IMR-90 (cell line): ENCODE measurements at regions not wholly inside any gene's neighbourhood (a gene's known extent, or its start where the extent isn't known, plus 50 kb on each side); places are given as distances from the start of the nearest gene placed in this dataset.

Experiments
- ATAC-seq: fragments of 200-7000 bp; cut with Tn5 transposase; 2 replicates; pipeline ENCODE4 v1.9.1; 2020; ENCODE audit warnings: low read depth, mild to moderate bottlenecking, moderate library complexity
- BruUV-seq: library from RNA; stranded (reverse); fragments of 400-500 nt; replicated peaks from 2 replicates; lab custom pipeline; 2021; lab: Mats Ljungman, UMichigan
- CTCF ChIA-PET: fragments of 300-600 bp; formaldehyde crosslinking; extraction: SDS; loops from one replicate; lab custom pipeline; 2021; ENCODE audit warnings: antibody characterized with exemption; lab: Yijun Ruan, JAX
- POLR2A ChIA-PET: fragments of 300-600 bp; sonication (Branson Sonifier 250); formaldehyde crosslinking; loops from one replicate; lab custom pipeline; 2022; ENCODE audit warnings: antibody characterized with exemption; ENCODE audit not compliant: unreplicated experiment; lab: Charles Lee
- DNase-seq: peaks from one replicate; pipeline ENCODE4 v3.0.0; 2013
- H2AFZ ChIP-seq: replicated peaks from 2 replicates; pipeline ENCODE3; 2013; ENCODE audit warnings: low read length, mild to moderate bottlenecking; ENCODE audit not compliant: poor library complexity
- H2AK5ac ChIP-seq: 2 replicates; pipeline ENCODE4 v1.6.1; 2013; ENCODE audit warnings: low read depth, low read length, inconsistent platforms
- H2AK9ac ChIP-seq: replicated peaks from 2 replicates; pipeline ENCODE3; 2013; ENCODE audit warnings: mild to moderate bottlenecking, low read depth, low read length, moderate library complexity; ENCODE audit not compliant: poor library complexity
- H2BK120ac ChIP-seq: 2 replicates; pipeline ENCODE4 v1.6.1; 2013; ENCODE audit warnings: low read depth, low read length, inconsistent platforms
- H2BK15ac ChIP-seq: 3 replicates; pipeline ENCODE4 v1.6.1; 2013; ENCODE audit warnings: low read depth, low read length, inconsistent platforms
- H2BK20ac ChIP-seq: 2 replicates; pipeline ENCODE4 v1.6.1; 2013; ENCODE audit warnings: low read depth, mild to moderate bottlenecking, inconsistent platforms, low read length, moderate library complexity
- H2BK5ac ChIP-seq: 2 replicates; pipeline ENCODE4 v1.6.1; 2013; ENCODE audit warnings: mild to moderate bottlenecking, low read depth, low read length, inconsistent platforms; ENCODE audit not compliant: poor library complexity, severe bottlenecking
- H3K14ac ChIP-seq: replicated peaks from 2 replicates; pipeline ENCODE4 v1.6.1; 2013; ENCODE audit warnings: low read depth, low read length, inconsistent platforms
- H3K18ac ChIP-seq: 2 replicates; pipeline ENCODE4 v1.6.1; 2013; ENCODE audit warnings: low read depth, low read length, control low read depth
- H3K23ac ChIP-seq: 2 replicates; pipeline ENCODE4 v1.6.1; 2013; ENCODE audit warnings: low read depth, low read length, inconsistent platforms
- H3K27ac ChIP-seq: 2 replicates; pipeline ENCODE4 v1.5.1; 2013; ENCODE audit warnings: mild to moderate bottlenecking, control low read depth, low read length; ENCODE audit not compliant: insufficient read depth
- H3K27me3 ChIP-seq: 2 replicates; pipeline ENCODE4 v1.6.1; 2013; ENCODE audit warnings: low read length; ENCODE audit not compliant: control insufficient read depth, insufficient read depth
- H3K36me3 ChIP-seq: 2 replicates; pipeline ENCODE4 v1.6.1; 2013; ENCODE audit warnings: low read length, mixed read lengths; ENCODE audit not compliant: control insufficient read depth, insufficient read depth
- H3K4ac ChIP-seq: 2 replicates; pipeline ENCODE4 v1.6.1; 2013; ENCODE audit warnings: low read depth, low read length, inconsistent platforms
- H3K4me1 ChIP-seq: 2 replicates; pipeline ENCODE4 v1.6.1; 2013; ENCODE audit warnings: low read length, mixed read lengths; ENCODE audit not compliant: control insufficient read depth, insufficient read depth
- H3K4me2 ChIP-seq: 2 replicates; pipeline ENCODE4 v1.6.1; 2013; ENCODE audit warnings: low read depth, mild to moderate bottlenecking, control low read depth, low read length, moderate library complexity
- H3K4me3 ChIP-seq: 2 replicates; pipeline ENCODE4 v1.5.1; 2013; ENCODE audit warnings: low read depth, mild to moderate bottlenecking, control low read depth, low read length, moderate library complexity; ENCODE audit not compliant: insufficient read depth
- H3K56ac ChIP-seq: 2 replicates; pipeline ENCODE4 v1.6.1; 2013; ENCODE audit warnings: low read length, inconsistent platforms; ENCODE audit not compliant: insufficient read depth; ENCODE audit errors: extremely low read depth
- H3K79me1 ChIP-seq, 2 experiments: 2 replicates each; pipeline ENCODE4 v1.6.1; 2013; ENCODE audit warnings: low read length in 2 of 2, inconsistent platforms in 1 of 2, low read depth in 1 of 2
- H3K9ac ChIP-seq: 2 replicates; pipeline ENCODE4 v1.6.1; 2013; ENCODE audit warnings: low read depth, low read length, control low read depth
- H3K9me1 ChIP-seq: 2 replicates; pipeline ENCODE4 v1.6.1; 2013; ENCODE audit warnings: low read length, inconsistent platforms; ENCODE audit not compliant: insufficient read depth
- H3K9me3 ChIP-seq: 2 replicates; pipeline ENCODE4 v1.6.1; 2013; ENCODE audit warnings: low read length; ENCODE audit not compliant: control insufficient read depth, insufficient read depth
- H4K20me1 ChIP-seq: 2 replicates; pipeline ENCODE4 v1.6.1; 2013; ENCODE audit warnings: low read length, inconsistent platforms; ENCODE audit not compliant: insufficient read depth
- H4K5ac ChIP-seq: 2 replicates; pipeline ENCODE4 v1.6.1; 2013; ENCODE audit warnings: mild to moderate bottlenecking, low read depth, low read length, control low read depth
- H4K8ac ChIP-seq, 2 experiments: 2 replicates each; pipeline ENCODE4 v1.6.1; 2013; ENCODE audit warnings: low read depth in 2 of 2, low read length in 2 of 2, control low read depth in 1 of 2, inconsistent platforms in 1 of 2
- H4K91ac ChIP-seq: 2 replicates; pipeline ENCODE4 v1.6.1; 2013; ENCODE audit warnings: low read depth, low read length, inconsistent platforms; ENCODE audit not compliant: insufficient read depth
- CEBPB ChIP-seq: IDR thresholded peaks from 2 replicates; pipeline ENCODE4 v1.6.1; 2012; ENCODE audit warnings: low read depth, low read length, improper control_type of control experiment
- CHD1 ChIP-seq: IDR thresholded peaks from 2 replicates; pipeline ENCODE4 v1.6.1; 2012; ENCODE audit warnings: low read depth, low read length, improper control_type of control experiment
- NFE2L2 ChIP-seq: fragments of 150-350 bp; IDR thresholded peaks from 2 replicates; pipeline ENCODE4 v1.6.1; 2016; ENCODE audit warnings: low read depth, mild to moderate bottlenecking, low read length
- WGBS, 2 experiments: methylation state at CpG; one replicate each; pipeline versions ENCODE4 v1.1.5 to v1.1.7; 2013; ENCODE audit warnings: missing lambda C conversion rate in 2 of 2; ENCODE audit not compliant: insufficient read length in 1 of 2; ENCODE audit errors: extremely low coverage in 2 of 2; 5-methylcytosine and 5-hydroxymethylcytosine counted together
- dilution Hi-C: fragments of 300-500 bp; cut with HindIII; formaldehyde crosslinking; loops from one replicate; pipeline ENCODE4 v1.14.3; 2018; ENCODE audit warnings: low sequenced_read_pairs; ENCODE audit not compliant: unreplicated experiment
- in situ Hi-C: fragments of 300-500 bp; cut with MboI; formaldehyde crosslinking; loops from 3 replicates; pipeline ENCODE4 v1.14.3; 2019; ENCODE audit warnings: low sequenced_read_pairs, inconsistent platforms, mixed read lengths
- intact Hi-C: fragments of 100-400 bp; cut with micrococcal nuclease; formaldehyde crosslinking; loops from 2 replicates; pipeline ENCODE4 v1.10.0; 2022

DNA sequence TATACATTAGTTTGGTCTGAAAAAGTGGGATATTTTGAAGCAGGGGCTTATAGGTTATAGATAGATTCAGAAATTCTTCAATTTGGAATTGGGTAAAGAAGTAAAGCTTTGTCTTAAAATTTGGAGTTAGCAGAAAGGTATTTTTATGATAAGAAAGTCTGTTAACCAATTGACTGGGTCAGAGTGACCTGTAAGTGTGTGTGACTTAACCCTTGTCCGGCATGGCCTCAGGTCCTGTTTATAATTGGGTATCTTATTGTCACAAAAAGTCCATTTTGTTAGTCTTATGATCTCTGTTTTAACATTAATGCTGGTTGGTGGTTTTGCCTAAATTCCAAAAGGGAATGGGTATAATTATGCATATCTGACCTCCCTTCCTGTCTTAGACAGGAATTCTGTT lies 444.2 kb upstream of the NAALADL2 start:
- Histone ChIP-seq H3K36me3 (no peaks in the 10 kb centered on the region), H2BK5ac (no peak overlapping the region), H2AK5ac (no peak overlapping the region), H3K4me3 (no peak overlapping the region), H3K18ac (no peak overlapping the region), H3K9ac (no peak overlapping the region), H3K56ac (no peak overlapping the region), H4K8ac (no peak overlapping the region), H3K9me1 (no peaks in the 10 kb centered on the region), H2BK20ac (no peak overlapping the region), H4K91ac (no peak overlapping the region), H3K27ac (no peak overlapping the region), H3K9me3 (no peaks in the 10 kb centered on the region), H2AFZ (no peak overlapping the region), H3K79me1 (no peaks in the 10 kb centered on the region), H2AK9ac (no peak overlapping the region), H4K5ac (no peak overlapping the region), H2BK120ac (no peak overlapping the region), H3K4ac (no peak overlapping the region), H3K4me2 (no peak overlapping the region), H3K14ac (no peak overlapping the region), H4K20me1 (no peaks in the 10 kb centered on the region), H3K4me1 (0 out of 2 replicates have a peak, but pooled peaks cover 2% of the 10 kb centered on the region), H3K23ac (no peak overlapping the region), H3K27me3 (no peaks in the 10 kb centered on the region), H2BK15ac (no peak overlapping the region)
- TF ChIP-seq CEBPB (no peak), CHD1 (no peak), NFE2L2 (no peak)
- intact Hi-C loops = no loop called here
- ATAC-seq (no peak), DNase-seq (no peak)
- no TSS peak for BruUV-seq
- WGBS, 2 experiments = no CpG with 5 or more reads among the region's 1 CpG
- ChIA-PET CTCF (no interaction called here), POLR2A (no interaction called here)
- in situ Hi-C loops = loop anchor here (25.0 kb wide), 1 partner anchor 828 kb away; no protein-coding TSS in a partner anchor
- dilution Hi-C loops = no loop called here
